ENCODE measurements at regions not wholly inside any gene's neighbourhood (a gene's known extent, or its start where the extent isn't known, plus 50 kb on each side); places are given as distances from the start of the nearest gene placed in this dataset.
"Not testable (repeated sequence)": the region's sequence is repeated elsewhere in the genome, so short reads cannot be mapped to it uniquely, and the experiment has no call there.

DNA sequence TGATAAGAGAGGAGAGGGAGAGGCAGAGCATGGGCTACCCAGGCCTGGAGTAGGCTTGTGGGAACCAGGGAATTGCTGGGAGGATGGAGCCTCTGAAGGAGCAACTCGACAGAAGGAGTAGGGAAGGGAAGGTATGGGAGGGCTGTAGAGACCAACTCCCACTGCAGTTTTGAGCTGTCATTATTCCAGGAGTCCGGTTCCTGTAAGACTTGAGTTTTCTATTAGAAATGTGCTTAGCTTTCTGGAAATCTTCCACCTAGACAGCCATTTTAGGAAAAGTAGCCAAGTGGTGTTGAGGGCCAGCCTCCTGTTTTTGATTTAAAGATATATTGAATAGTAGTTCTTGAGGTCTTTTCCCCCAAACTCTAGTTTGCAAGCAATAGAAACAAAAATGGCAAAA is 323.5 kb downstream of the LRRC70 start:
- DNase-seq (ENCODE audit: low read depth in 2 of 2) = no peak

DNA sequence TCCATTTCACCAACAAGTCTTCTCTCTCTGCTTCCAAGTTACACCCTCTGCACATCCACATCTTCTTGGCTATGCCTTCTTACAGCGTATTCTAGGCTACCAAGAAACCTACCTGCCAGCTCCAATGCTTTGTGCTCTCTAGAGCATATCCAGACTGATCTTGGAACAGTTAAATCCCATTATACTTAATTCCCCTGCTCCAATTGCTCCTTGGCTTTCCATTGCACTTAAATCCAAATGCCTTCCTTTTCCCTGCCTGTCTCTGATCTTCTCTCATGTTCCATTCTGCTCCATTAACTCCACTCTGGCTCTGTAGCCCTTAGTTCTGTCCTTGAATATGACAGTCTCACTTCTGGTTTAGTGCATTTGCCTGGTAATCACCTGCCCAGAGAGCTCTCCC is 322.4 kb downstream of the LRRC70 start:
- no peak for DNase-seq (ENCODE audit: low read depth in 2 of 2)

DNA sequence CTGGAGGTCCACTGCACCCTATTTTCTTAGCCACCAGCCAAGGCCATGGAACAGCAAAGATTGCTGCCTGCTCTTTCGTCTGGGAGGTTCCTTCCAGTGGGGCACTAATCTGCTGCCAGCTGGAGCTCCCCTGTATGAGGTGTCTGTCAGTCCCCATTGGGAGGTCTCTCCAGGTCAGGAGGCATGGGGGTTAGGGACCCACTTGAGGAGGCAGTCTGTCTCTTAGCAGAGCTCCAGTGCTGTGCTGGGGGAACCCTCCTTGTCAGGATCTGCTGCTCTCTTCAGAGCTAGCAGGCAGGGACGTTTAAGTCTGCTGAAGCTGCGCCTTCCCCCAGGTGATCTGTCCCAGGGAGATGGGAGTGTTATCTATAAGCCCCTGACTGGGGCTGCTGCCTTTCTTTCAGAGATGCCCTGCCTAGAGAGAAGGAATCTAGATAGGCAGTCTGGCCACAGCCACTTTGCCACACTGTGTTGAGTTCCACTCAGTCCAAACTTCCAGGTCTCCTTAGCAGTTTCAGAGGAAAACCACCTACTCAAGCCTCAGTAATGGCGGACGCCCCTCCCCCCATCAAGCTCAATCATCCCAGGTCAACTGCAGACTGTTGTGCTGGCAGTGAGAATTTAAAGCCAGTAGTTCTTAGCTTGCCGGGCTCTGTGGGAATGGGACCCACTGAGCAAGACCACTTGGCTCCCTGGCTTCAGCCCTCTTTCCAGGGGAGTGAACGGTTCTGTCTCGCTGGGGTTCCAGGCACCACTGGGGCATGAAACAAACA is 317.7 kb downstream of the LRRC70 start:
- DNase-seq (ENCODE audit: low read depth in 2 of 2) = no peak

DNA sequence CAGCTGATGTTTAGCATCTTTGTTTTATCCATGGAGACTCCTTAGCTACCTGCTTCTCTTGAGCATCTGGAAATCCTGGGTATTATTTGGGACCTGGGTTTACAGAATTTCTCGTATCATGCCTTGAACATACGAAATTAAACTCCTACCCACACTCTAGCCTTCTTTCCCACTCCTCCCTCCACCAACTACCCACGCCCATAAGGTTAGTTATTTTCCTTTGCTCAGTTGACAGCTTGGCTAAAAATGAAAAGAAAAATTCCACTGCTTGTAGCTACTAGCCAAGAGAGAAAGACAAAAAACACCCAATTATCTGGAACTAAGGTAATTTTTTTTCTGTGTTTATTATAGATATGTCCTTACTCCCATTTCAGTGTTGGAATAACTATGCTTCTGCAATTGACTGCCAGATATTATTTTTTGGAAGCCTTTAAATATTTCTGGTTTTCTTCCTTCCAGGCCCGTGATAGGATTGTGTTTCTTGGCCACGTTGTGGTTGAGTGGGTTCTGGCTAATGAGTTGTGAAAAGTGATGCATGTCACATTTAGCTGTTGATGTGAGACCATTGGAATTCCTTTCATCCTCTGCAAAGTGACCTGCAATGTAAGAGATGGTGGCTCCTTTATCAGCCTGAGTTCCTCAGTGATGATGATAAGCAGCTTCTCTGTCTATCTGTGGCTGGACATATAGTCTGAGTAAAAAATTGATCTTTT is 308.1 kb downstream of the LRRC70 start:
- no peak for DNase-seq (ENCODE audit: low read depth in 2 of 2)

DNA sequence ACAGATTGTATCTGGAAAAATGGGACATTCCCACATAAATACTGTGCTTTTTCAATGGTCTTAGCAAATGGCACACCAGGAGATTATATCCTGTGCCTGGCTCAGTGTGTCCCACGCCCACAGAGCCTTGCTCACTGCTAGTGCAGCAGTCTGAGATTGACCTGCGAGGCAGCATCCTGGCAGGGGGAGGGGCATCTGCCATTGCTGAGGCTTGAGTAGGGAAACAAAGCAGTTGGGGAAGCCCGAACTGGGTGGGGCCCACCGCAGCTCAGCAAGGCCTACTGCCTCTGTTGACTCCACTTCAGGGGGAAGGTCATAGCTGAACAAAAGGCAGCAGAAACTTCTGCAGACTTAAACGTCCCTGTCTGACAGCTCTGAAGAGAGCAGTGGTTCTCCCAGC is 258.7 kb downstream of the LRRC70 start:
- DNase-seq (ENCODE audit: low read depth in 2 of 2) = not testable (repeated sequence)

DNA sequence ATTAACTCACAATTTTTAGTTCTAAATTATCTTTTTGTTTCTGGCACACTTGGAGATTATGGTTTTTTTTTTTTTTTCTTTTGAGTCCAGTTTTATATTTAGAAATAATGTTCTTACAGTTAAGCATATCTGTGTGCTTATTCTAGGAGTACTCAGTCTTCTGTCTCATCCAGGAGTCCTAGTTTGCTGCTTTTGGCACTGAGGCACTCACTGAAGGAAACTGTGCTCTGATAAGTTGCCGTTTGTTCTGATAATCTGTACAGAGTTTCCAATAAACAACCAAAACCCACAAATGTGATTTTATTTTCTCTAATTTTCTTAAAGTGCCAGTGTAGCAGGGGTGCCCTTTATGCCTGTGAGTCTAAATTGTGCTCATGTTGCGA is 251.0 kb downstream of the LRRC70 start:
- DNase-seq (ENCODE audit: low read depth in 2 of 2) = no peak

DNA sequence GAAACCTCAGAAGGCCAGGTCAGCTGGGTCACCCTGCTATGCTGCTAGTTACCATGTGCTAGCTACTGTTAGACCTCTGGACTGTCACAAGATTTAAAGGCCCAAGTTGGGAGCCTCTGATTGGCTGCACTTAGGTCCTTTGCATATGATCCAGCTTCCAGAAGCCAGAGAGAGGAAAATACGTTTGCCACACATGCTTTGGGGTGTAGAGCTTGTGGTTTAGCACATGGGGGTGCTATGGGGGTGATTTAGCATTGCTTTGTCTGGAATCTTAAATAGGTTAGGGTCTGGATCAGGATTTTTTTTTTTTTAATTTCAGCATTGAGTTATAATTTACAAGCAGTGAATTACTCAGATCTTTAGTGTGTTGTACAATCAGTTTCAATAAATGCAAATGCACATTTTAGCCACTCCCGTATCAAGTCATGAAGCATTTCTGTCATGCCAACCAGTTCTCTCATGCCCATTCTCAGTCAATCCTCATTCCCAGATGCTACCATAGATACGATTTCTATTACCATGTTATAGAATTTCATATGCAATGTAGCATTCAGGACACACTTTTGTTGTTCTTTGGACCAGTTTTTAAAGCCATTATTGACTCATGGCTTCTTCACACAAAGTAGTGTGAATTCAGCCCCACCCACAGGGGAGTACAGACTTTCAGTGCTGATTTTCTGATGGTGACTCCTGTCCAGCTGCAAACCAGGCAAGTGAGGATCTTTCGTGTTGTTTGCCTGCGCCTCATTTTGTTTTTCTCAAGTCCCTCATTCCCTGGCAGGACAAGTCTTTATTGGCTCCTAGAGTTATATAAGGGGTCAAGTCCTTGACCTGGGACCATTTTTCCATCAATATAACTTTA is 250.4 kb downstream of the LRRC70 start:
- DNase-seq (ENCODE audit: low read depth in 2 of 2) = no peak

DNA sequence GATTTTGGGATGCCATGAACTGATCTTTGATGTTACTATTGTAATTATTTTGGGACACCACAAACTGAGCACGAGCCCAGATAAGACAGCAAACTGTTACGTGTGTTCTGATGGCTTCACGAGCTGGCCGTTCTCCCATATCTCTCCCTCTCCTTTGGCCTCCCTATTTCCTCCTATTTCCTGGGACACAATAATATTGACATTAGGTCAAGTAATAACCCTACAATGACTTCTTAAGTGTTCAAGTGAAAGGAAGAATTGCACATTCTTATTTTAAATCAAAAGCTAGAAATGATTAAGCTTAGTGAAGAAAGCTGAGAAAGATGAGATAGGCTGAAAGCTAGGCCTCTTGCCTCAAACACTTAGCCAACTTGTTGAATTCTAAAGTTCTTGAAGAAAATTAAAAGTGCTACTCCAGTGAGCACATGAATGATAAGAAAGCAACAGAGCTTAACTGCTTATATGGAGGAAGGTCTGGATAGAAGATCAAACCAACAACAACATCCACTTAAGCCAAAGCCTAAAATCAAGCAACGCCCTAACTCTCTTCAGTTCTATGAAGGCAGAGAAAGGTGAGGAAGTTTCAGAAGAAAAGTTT is 247.1 kb downstream of the LRRC70 start:
- DNase-seq (ENCODE audit: low read depth in 2 of 2) = no peak

DNA sequence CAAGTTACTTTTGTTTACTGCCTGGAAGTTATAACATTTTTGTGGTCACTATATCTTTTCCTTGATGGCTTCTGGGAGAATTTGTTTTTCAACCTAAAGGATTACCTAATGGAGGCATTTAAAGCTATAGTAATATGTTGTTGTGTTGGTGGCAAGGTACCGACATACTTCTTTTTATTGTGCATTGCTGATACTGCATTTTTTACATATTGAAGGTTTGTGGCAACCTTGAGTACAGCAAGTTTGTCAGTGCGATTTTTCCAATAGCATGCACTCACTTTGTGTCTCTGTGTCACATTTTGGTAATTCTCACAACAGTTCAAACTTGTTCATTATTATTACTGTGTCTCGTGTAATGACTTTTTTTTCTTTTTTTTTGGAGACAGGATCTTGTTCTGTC is 246.3 kb downstream of the LRRC70 start:
- DNase-seq (ENCODE audit: low read depth in 2 of 2) = no peak

DNA sequence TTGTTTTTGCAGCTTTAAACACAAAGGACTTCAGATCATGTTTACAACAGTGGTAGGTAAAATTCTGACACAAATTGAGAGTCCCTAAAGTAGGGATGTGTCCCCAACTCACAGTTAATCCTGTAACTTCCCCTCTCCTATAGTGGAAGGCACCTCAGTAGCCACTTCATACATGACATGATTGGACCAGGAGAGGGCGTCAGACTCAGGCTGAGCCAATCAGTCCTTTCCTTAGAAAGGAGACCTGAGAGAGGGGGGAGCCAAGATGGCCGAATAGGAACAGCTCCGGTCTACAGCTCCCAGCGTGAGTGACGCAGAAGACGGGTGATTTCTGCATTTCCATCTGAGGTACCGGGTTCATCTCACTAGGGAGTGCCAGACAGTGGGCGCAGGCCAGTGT is 238.4 kb downstream of the LRRC70 start:
- not testable (repeated sequence) for DNase-seq (ENCODE audit: low read depth in 2 of 2)

DNA sequence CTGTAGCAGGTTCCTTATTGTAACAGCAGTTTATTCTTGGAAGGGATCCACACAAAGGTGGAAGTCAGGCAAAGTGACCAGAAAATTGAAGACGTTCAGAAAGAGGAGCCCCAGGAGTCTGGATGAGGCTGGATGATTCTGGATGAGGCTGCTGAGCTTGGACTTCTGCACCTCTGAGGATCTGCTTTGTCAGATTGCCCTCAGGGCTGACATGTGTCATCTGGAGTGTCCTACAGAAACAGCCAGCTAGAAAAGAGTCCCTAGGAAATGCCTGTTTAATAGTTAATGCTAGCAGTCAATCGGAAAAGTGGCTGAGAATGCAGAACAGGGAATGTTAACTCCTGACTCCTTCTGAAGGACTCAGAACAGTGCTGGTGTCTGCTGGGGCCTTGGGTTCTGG is 236.4 kb downstream of the LRRC70 start:
- no peak for DNase-seq (ENCODE audit: low read depth in 2 of 2)

DNA sequence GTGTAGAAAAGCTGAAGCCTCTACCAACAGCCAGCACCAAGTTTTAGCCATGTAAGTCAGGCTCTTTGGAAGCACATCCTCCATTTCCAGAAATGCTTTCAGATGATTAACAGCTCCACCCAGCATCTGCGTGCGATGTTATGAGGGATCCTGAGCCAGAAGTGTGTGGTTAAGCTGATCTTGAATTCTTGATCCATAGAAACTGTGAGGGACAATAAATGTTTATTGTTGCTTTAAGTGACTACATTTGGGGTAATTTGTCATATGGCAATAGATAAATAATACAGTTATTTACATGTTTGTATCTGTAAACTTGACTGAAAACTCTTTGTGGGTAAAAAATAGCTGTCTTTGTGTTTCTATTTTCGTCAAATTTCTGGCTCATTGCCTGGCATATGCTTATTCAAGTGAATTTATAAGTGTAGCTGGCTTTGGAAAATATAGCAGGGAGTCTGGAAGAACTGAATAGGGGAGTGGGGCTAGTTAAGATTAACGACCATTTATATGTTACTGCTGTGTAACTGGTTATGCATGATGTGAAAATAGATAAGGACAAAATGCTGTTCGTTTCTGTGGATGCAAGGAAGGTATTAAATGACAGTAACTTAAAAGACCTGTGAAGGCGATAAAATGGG is 234.1 kb downstream of the LRRC70 start:
- DNase-seq (ENCODE audit: low read depth in 2 of 2) = no peak

DNA sequence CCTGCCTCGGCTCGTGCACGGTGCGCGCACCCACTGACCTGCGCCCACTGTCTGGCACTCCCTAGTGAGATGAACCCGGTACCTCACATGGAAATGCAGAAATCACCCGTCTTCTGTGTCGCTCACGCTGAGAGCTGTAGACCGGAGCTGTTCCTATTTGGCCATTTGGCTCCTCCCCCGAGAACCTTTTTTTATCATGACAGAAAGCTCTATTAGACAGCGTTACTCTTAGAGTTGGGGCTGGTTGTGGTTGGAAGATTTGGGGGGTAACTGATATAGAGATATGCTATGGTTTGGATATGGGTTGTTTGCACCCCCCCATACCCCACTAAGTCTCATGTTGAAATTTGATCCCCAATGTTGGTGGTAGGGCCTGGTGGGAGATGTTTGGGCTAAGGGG is 226.2 kb downstream of the LRRC70 start:
- DNase-seq (ENCODE audit: low read depth in 2 of 2) = not testable (repeated sequence)

DNA sequence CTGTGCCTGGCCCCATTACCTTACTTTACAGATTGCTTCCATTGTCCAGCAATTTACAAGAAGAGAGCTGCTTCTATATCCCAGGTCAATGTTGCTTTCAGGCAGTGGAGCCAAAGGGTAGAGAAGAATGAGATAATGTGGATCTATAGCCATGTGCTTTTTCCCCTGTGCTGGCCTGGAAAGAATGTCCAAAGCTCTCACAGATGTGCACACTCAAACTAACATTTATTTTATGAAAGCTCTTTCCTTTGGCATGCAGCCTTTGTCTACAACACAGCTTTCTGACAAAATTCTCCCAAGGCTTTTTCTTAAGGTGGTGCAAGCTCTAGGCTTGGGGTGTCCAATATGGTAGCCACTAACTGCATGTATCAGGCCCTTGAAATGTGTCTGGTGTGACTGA is 217.3 kb downstream of the LRRC70 start:
- DNase-seq (ENCODE audit: low read depth in 2 of 2) = no peak

DNA sequence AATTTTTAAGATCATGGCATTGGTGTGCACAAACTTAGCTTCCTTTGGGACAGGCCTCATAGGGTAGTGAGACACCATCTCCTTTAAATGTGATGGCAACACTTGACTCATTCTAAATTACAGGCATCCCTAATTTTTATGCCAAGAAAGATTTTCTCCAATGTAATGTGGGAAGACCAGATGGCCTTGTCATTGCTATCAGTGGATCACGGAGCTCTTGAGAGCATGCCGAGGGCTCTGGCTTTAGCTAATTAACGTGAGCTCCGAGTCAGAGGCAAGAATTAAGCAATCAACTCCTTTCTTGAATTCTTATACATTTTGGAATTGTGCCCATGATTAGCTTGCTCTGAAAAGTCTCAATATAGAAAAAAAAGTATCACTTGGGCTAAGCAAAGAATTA is 215.8 kb downstream of the LRRC70 start:
- no peak for DNase-seq (ENCODE audit: low read depth in 2 of 2)

DNA sequence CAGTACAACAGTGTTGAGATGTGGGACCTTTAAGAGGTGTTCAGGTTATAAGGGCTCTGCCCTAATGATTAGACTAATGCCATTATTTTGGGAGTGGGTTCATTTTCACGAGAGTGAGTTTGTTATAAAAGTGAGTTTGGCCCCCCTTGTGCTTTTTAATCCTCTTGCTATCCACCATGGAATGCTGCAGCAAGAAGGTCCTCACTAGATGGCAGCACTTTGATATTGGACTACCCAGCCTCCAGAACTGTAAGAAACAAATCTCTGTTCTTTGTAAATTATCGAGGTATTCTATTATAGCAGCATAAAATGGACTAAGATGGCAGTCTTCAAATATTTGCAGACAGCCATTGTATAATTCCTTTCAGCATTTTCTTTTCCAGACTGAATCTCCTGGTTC is 212.4 kb downstream of the LRRC70 start:
- no peak for DNase-seq (ENCODE audit: low read depth in 2 of 2)

DNA sequence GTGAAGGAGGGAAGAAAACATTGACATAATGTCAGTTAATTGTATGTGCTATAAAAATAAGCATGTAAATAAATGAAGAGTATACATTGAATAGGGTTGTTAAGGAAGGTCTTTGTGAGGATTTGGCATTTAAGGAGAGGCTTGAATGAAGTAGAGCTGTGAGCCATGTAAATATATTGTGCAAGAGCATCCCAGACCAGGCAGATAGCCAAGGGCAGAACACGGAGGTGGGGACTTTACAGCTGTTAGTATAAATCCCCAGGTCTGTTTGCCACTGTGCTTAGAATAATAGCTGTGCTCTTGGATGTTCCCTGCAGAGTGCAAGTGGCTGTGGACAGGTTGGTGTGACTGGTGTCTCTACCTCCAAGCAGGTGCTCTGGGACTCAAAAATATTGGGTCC is 211.7 kb downstream of the LRRC70 start:
- DNase-seq (ENCODE audit: low read depth in 2 of 2) = no peak

DNA sequence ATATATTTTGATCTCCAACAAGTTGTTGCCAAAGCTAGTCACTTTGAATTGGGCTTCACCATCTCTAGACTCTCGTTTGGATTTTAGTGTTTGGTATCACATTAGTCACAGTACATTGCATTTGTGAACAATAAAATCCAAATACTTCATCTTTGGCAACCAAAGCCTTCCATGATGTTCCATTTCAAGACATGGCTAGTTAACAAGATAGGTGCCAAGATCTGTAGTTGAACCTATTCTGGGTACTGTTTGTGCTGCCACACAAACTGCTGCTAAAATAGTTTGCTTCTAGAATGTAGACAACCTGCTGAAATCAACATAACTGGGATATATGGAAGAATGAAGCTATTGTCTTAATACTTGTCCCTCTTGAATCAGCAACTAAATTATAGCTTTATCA is 207.5 kb downstream of the LRRC70 start:
- DNase-seq (ENCODE audit: low read depth in 2 of 2) = no peak

DNA sequence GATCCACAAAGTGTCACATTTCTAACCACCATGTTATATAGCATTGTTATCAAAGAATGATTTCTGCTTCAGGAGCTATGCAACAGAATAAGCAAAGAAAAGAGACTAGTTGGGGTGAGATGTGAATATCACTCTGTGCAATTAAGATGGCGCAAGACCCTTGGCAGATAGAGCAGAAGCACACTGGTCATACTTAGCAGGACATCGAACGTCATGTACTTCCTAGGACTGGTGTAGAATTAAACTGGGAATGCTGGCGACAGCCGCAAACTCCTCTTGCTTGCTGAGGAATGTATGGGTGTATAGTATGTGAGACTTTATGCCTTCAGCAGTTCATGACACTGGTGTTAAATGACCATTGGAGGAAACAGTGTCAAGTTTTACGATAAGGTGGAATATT is 207.0 kb downstream of the LRRC70 start:
- DNase-seq (ENCODE audit: low read depth in 2 of 2) = no peak

DNA sequence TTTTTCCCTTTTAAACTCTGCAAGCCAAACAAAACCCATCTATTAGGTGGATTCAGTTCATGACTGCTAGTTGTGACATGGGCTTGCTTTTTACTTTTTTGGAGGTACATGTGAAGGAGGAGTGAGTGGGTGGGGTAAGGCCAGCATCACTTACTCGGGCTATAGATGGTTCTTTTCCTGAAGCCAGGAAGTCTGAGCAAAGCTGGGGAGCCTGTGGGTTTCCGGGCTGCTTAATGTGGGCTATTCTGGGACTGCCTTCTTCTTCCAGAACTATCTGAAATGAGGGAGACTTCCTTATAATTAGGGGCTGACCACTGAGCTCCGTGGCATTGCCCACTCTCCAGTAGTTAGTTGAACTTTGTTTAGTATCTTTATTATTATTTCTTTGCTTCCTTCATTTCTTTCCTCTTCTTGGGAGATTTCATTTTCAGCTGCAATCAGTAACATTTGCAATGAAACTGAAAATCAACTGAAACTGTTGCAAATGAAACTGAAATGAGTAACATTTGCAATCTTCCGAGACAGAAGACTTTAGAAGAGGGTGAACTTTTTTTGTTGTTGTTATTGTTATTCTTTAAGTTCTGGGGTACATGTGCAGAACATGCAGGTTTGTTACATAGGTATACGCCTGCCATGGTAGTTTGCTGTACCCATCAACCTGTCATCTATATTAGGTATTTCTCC is 204.9 kb downstream of the LRRC70 start:
- no peak for DNase-seq (ENCODE audit: low read depth in 2 of 2)

DNA sequence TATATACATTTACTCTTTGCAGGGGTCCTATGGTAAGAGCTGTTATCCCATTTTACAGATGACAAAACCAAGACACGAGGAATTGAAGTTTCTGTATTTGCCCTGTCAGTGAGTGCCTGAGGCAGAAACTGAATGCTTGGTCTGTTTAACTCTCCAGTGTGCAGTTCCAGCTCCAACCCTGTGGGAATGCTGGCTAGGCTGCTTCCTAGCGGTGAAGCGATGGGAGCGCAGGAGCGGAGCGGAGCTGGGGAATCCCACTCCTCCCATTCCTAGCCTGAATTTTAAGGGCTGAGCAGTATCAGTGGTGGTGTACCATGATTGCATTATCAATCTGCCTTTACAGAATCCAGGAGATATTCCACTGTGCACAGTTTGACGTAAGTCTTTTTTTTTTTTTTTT is 202.3 kb downstream of the LRRC70 start:
- no peak for DNase-seq (ENCODE audit: low read depth in 2 of 2)
